Fibroblast of gingiva (primary cell): ENCODE measurements at regions not wholly inside any gene's neighbourhood (a gene's known extent, or its start where the extent isn't known, plus 50 kb on each side); places are given as distances from the start of the nearest gene placed in this dataset.

Experiments used
- DNase-seq: peaks from one replicate; pipeline ENCODE4 v3.0.0-alpha.2; 2011; ENCODE audit warnings: low read depth

- DNase-seq, result peak; percentile 73
Measured at GRCh38 chr10:4775808-4776207, 50.2 kb upstream of the AKR1E2 start.

GRCh38 chr10:4772202-4772570 is 53.8 kb upstream of the AKR1E2 start:
- no peak for DNase-seq

DNA sequence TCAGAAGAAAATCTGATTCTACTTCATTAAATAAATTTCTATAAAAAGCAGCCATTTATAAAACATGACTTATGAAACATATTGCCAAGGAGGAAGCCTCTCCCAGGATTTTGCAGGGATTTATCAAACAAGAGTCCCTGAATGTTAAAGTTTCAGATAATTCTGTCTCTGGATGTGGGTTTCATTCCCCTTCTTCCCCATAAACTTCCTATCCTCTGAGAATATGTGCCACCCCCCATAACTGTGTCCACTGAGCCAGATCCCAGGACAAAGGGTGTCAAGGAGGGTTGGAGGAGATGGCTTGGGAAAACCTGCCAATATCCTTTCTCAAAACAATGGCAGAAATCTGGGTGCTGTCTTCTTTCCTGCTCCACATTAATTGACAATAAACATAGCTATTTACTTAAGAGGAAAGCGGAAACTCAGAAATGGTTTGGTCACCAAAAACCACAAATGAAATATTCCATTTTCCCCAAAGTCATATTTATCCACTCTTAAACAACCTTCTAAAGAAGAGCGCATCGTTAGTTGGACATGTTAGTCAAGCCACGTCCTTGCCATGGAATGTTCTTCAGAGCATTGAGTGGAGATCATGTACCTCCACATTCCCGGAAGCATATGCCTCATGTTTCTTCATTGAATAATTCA is 54.3 kb upstream of the AKR1E2 start:
- peak; percentile 83 for DNase-seq

GRCh38 chr10:4770801-4771553 is 55.0 kb upstream of the AKR1E2 start:
- DNase-seq, result peak; percentile 94

- no peak for DNase-seq
Measured at GRCh38 chr10:4768416-4768815, 57.6 kb upstream of the AKR1E2 start.

DNA sequence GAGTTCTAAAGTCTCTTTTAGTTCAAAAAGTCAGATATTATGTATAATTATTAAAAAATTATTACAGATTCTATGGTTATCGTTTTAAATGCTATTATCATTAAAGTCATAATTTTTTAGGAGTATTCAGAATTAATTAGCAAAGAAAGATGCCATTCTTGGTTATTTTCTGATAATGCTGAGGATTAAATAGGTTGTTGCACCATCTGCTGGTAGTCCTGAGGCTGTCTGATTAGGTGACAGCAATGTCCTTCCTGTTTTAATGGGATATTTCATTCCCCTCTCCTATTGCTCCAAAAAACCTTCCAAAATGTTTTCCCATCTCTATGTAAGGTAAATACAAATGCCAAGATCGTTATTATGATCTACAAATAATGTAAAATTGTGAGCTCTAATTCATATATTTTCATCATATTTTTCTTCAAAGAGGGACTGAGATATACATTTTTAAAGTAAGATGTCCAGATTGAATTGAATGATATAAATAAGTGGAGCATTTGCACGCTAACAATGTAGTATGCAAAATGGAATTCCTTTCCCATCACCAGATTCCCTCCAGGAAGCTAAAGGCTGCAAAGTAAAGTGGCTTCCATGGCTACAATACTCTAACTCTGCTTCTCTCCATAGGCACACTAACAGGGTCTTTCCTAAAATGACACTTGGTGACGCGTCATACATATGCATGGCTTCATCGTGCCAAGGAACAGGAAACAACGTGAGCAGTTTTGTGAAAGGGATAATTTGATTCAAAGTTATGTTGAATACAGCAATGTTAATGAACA is 58.8 kb upstream of the AKR1E2 start:
- peak; percentile 42 for DNase-seq

DNA sequence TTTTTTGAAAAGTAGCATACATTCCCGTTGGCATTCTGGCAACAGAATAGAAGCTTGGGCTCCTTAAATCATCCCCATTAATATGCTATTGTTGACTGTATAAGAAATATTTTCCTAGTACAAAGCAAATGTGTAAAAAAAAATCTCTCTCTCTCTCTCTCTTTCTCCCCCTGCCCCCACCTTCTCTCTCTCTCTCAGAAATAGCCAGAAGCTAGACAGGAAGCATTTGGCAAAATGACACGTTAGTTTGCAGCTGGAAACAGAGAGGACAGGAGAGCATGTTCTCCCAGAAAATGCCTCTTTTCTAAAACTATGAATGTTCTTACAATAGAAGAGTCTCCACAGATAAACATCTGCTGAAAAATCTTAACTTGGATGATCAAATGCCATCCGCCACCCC is 59.6 kb upstream of the AKR1E2 start:
- DNase-seq, result no peak

DNA sequence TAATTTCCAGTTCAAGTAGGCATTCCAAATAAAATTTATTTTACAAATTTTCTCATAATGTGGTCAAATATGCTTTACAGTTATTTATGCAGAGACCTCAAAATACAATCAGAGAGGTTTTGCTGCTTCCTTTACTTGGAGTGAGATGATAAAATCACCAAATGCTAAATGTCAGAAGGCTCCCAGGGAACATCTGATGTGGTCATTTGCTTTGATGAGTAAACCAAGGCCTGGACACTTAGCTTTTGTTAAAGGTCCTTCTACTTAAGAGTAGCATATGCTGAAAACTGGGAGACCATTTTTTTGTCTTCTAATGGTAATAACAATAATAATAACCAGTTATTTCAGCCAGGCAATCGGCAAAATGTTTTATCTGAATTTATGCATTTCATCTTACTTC is 60.6 kb upstream of the AKR1E2 start:
- DNase-seq, result peak; percentile 36

DNA sequence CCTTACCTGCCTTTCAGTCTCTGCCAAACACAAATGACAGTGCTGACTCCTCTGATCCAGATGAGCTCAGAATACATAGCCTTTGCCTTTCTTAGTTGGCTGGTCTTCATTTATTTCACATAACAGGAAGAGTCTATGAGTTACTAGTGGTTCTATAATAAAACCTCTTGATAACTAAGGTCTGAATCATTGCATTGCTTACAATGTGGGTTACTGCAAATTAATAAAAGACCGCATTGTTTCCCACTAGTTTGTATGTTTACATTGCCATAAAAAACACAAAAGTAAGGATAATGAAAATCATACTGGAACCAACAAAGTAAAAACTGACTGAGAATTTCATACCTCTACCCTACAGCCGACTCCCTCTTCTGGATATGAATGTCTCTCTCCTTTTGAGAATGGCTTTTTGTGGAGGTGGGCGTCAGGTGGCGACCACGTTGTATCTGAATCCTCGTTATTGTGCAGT is 62.0 kb upstream of the AKR1E2 start:
- DNase-seq, result peak; percentile 92

DNA sequence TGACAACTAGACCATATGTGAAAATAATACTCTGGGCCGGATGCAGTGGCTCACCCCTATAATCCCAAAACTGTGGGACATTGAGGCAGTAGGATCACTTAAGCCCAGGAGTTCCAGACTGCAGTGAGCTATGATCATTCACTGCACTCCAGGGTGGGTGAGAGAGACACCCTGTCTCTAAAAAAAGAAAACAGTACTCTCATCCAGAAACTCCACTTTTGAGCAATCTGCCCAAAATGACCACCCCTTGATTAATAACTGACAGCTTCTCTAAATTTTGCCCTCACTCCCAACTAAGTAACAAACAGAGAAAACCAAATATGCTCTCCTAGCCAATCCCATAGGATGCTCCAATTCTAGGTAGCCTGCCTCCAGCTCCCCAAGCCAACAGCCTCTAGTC is 62.5 kb upstream of the AKR1E2 start:
- peak; percentile 12 for DNase-seq

DNA sequence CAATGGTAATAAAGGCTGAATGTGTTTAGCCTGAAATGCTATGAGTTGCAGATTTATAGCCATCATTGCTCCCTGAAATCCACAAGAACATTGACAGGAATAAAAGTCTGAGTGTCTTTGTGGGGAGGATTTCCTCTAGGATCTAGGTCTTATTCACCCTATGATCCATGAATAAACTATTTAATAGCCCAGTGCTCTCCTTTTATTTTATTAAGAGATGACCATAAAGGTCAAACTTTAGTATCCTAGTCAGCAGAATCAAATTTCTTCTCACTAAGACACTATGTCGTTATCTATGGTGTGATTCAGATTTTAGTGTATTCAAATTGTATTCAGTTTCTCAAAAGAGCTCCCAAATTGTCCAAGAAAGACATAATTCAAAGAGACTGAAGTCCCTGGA is 67.8 kb upstream of the AKR1E2 start:
- no peak for DNase-seq

- DNase-seq, result peak; percentile 31
Measured at GRCh38 chr10:4755286-4755989, 70.6 kb upstream of the AKR1E2 start.

- DNase-seq, result no peak
Measured at GRCh38 chr10:4754143-4754542, 71.9 kb upstream of the AKR1E2 start.

DNA sequence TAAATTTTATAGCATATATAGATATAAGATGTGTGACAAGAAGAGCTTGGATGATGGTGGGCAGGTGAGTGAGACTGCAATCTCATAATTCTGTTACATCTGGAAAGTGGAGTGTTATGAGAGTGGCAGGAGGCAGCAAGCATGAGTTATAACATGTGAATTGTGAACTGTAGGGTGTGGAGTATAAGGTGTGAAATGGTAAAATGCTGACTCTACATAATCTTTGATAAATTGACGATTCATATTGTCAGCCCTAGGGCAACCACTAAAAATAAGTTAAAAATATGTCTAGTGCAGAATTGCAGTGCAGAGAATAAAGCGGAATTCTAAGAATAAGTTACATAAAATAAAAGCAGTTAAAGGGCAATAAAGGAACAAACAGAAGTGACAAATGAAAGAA is 74.8 kb upstream of the AKR1E2 start:
- DNase-seq, result no peak

GRCh38 chr10:4749271-4749574 is 76.8 kb upstream of the AKR1E2 start:
- no peak for DNase-seq

DNA sequence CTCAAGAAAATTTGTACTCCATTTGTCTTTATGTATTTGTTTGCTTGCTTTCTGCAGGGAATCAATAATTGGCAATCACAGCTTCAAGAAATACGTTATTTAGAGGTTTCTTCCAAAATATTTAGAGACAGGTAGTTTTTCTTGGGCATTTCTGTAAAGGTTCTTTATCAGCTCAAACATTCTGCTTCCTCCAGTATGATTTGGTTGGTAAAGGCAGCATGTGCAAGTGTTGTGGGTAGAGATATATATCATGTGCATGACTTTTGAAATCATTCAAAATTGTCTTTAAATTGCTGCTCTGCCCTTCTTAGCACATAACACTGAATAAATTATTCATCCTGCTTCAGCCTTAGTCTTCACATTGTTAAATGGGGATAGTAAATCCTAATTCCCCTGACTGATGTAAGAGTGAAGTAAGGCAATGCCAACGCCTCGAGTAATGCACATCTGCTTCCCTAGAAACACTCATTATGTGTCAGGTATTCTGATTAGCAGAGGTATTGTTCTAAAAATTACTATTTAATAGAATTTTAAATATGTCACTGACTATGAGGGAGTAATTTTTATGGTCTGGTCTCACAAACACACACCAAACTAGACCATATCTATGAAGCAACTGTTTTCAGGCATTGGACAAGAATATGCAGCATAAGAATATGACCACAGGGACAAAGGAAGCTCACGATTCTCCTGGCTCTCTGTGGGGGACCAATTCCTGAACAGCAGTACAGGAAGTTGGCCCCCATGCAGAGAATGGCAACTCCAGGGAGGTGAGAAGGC is 77.3 kb upstream of the AKR1E2 start:
- DNase-seq, result no peak

DNA sequence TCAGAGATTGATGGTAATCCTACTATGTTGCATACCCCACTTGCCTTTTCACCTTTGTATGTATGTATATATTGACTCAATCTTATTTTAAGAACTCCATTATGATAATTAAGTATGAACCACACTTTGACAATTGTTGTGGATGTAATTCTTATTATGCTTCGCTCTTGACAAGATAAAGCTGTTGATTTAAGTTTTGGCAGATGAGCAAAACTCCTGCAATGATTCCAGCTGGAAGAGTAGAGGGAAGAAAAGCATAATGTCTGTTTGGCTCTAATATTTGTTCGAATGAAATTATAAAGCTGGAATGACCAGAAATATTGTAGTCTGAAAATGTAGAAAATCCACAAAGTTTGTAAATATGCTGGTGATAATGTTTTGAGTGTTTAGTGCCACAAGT is 83.8 kb upstream of the AKR1E2 start:
- DNase-seq, result no peak

DNA sequence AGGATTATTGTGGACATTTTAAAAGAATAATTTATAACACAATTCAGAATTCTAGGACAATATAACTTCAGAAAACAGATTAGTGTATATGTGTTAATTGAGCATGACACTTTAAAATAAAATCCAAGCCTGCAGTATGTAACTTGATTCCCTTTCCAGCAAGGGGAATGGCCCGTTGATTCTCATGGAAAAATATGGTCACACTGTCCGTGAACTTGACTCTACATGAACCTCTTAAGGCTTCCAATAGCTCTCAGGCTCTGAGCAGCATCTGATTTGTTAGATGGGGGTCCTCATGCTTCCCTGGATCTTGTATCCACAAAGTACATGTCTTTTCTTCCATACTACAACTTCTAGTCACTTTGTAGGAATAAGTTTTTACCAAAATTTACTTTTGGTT is 85.5 kb upstream of the AKR1E2 start:
- peak; percentile 64 for DNase-seq

GRCh38 chr10:4736608-4737007 is 89.4 kb upstream of the AKR1E2 start:
- DNase-seq, result no peak

- DNase-seq, result no peak
Measured at GRCh38 chr10:4736183-4736582, 89.8 kb upstream of the AKR1E2 start.

- DNase-seq, result no peak
Measured at GRCh38 chr10:4733843-4734224, 92.2 kb upstream of the AKR1E2 start.
